OCI-LY7 (cell line): ENCODE measurements at regions not wholly inside any gene's neighbourhood (a gene's known extent, or its start where the extent isn't known, plus 50 kb on each side); places are given as distances from the start of the nearest gene placed in this dataset.
"Not testable (repeated sequence)": the region's sequence is repeated elsewhere in the genome, so short reads cannot be mapped to it uniquely, and the experiment has no call there.

Experiments used
- CTCF ChIP-seq: fragments of 200-600 bp; sonication (generic); conservative IDR thresholded peaks from 2 replicates; pipeline ENCODE4 v1.5.1; 2014; ENCODE audit warnings: mild to moderate bottlenecking, antibody characterized with exemption, low read length, moderate library complexity, mixed read lengths
- EZH2phosphoT487 ChIP-seq: fragments of 200-600 bp; sonication (generic); IDR thresholded peaks from 2 replicates; pipeline ENCODE4 v1.6.1; 2018; ENCODE audit warnings: low read depth, borderline replicate concordance, mild to moderate bottlenecking, mixed run types, antibody characterized with exemption, low read length, moderate library complexity, mixed read lengths

- not testable (repeated sequence) for TF ChIP-seq CTCF, EZH2phosphoT487
Measured at GRCh38 chr6:50421041-50421440, 292.3 kb upstream of the TFAP2D start.
